IMR-90 (cell line): ENCODE measurements at regions not wholly inside any gene's neighbourhood (a gene's known extent, or its start where the extent isn't known, plus 50 kb on each side); places are given as distances from the start of the nearest gene placed in this dataset.

Experiments used
- ATAC-seq: fragments of 200-7000 bp; cut with Tn5 transposase; 2 replicates; pipeline ENCODE4 v1.9.1; 2020; ENCODE audit warnings: low read depth, mild to moderate bottlenecking, moderate library complexity
- BruUV-seq: library from RNA; stranded (reverse); fragments of 400-500 nt; replicated peaks from 2 replicates; lab custom pipeline; 2021; lab: Mats Ljungman, UMichigan
- CTCF ChIA-PET: fragments of 300-600 bp; formaldehyde crosslinking; extraction: SDS; loops from one replicate; lab custom pipeline; 2021; ENCODE audit warnings: antibody characterized with exemption; lab: Yijun Ruan, JAX
- POLR2A ChIA-PET: fragments of 300-600 bp; sonication (Branson Sonifier 250); formaldehyde crosslinking; loops from one replicate; lab custom pipeline; 2022; ENCODE audit warnings: antibody characterized with exemption; ENCODE audit not compliant: unreplicated experiment; lab: Charles Lee
- DNase-seq: peaks from one replicate; pipeline ENCODE4 v3.0.0; 2013
- H2AFZ ChIP-seq: replicated peaks from 2 replicates; pipeline ENCODE3; 2013; ENCODE audit warnings: low read length, mild to moderate bottlenecking; ENCODE audit not compliant: poor library complexity
- H2AK5ac ChIP-seq: 2 replicates; pipeline ENCODE4 v1.6.1; 2013; ENCODE audit warnings: low read depth, low read length, inconsistent platforms
- H2AK9ac ChIP-seq: replicated peaks from 2 replicates; pipeline ENCODE3; 2013; ENCODE audit warnings: mild to moderate bottlenecking, low read depth, low read length, moderate library complexity; ENCODE audit not compliant: poor library complexity
- H2BK120ac ChIP-seq: 2 replicates; pipeline ENCODE4 v1.6.1; 2013; ENCODE audit warnings: low read depth, low read length, inconsistent platforms
- H2BK15ac ChIP-seq: 3 replicates; pipeline ENCODE4 v1.6.1; 2013; ENCODE audit warnings: low read depth, low read length, inconsistent platforms
- H2BK20ac ChIP-seq: 2 replicates; pipeline ENCODE4 v1.6.1; 2013; ENCODE audit warnings: low read depth, mild to moderate bottlenecking, inconsistent platforms, low read length, moderate library complexity
- H2BK5ac ChIP-seq: 2 replicates; pipeline ENCODE4 v1.6.1; 2013; ENCODE audit warnings: mild to moderate bottlenecking, low read depth, low read length, inconsistent platforms; ENCODE audit not compliant: poor library complexity, severe bottlenecking
- H3K14ac ChIP-seq: replicated peaks from 2 replicates; pipeline ENCODE4 v1.6.1; 2013; ENCODE audit warnings: low read depth, low read length, inconsistent platforms
- H3K18ac ChIP-seq: 2 replicates; pipeline ENCODE4 v1.6.1; 2013; ENCODE audit warnings: low read depth, low read length, control low read depth
- H3K23ac ChIP-seq: 2 replicates; pipeline ENCODE4 v1.6.1; 2013; ENCODE audit warnings: low read depth, low read length, inconsistent platforms
- H3K27ac ChIP-seq: 2 replicates; pipeline ENCODE4 v1.5.1; 2013; ENCODE audit warnings: mild to moderate bottlenecking, control low read depth, low read length; ENCODE audit not compliant: insufficient read depth
- H3K27me3 ChIP-seq: 2 replicates; pipeline ENCODE4 v1.6.1; 2013; ENCODE audit warnings: low read length; ENCODE audit not compliant: control insufficient read depth, insufficient read depth
- H3K36me3 ChIP-seq: 2 replicates; pipeline ENCODE4 v1.6.1; 2013; ENCODE audit warnings: low read length, mixed read lengths; ENCODE audit not compliant: control insufficient read depth, insufficient read depth
- H3K4ac ChIP-seq: 2 replicates; pipeline ENCODE4 v1.6.1; 2013; ENCODE audit warnings: low read depth, low read length, inconsistent platforms
- H3K4me1 ChIP-seq: 2 replicates; pipeline ENCODE4 v1.6.1; 2013; ENCODE audit warnings: low read length, mixed read lengths; ENCODE audit not compliant: control insufficient read depth, insufficient read depth
- H3K4me2 ChIP-seq: 2 replicates; pipeline ENCODE4 v1.6.1; 2013; ENCODE audit warnings: low read depth, mild to moderate bottlenecking, control low read depth, low read length, moderate library complexity
- H3K4me3 ChIP-seq: 2 replicates; pipeline ENCODE4 v1.5.1; 2013; ENCODE audit warnings: low read depth, mild to moderate bottlenecking, control low read depth, low read length, moderate library complexity; ENCODE audit not compliant: insufficient read depth
- H3K56ac ChIP-seq: 2 replicates; pipeline ENCODE4 v1.6.1; 2013; ENCODE audit warnings: low read length, inconsistent platforms; ENCODE audit not compliant: insufficient read depth; ENCODE audit errors: extremely low read depth
- H3K79me1 ChIP-seq, 2 experiments: 2 replicates each; pipeline ENCODE4 v1.6.1; 2013; ENCODE audit warnings: low read length in 2 of 2, inconsistent platforms in 1 of 2, low read depth in 1 of 2
- H3K9ac ChIP-seq: 2 replicates; pipeline ENCODE4 v1.6.1; 2013; ENCODE audit warnings: low read depth, low read length, control low read depth
- H3K9me1 ChIP-seq: 2 replicates; pipeline ENCODE4 v1.6.1; 2013; ENCODE audit warnings: low read length, inconsistent platforms; ENCODE audit not compliant: insufficient read depth
- H3K9me3 ChIP-seq: 2 replicates; pipeline ENCODE4 v1.6.1; 2013; ENCODE audit warnings: low read length; ENCODE audit not compliant: control insufficient read depth, insufficient read depth
- H4K20me1 ChIP-seq: 2 replicates; pipeline ENCODE4 v1.6.1; 2013; ENCODE audit warnings: low read length, inconsistent platforms; ENCODE audit not compliant: insufficient read depth
- H4K5ac ChIP-seq: 2 replicates; pipeline ENCODE4 v1.6.1; 2013; ENCODE audit warnings: mild to moderate bottlenecking, low read depth, low read length, control low read depth
- H4K8ac ChIP-seq, 2 experiments: 2 replicates each; pipeline ENCODE4 v1.6.1; 2013; ENCODE audit warnings: low read depth in 2 of 2, low read length in 2 of 2, control low read depth in 1 of 2, inconsistent platforms in 1 of 2
- H4K91ac ChIP-seq: 2 replicates; pipeline ENCODE4 v1.6.1; 2013; ENCODE audit warnings: low read depth, low read length, inconsistent platforms; ENCODE audit not compliant: insufficient read depth
- RCOR1 ChIP-seq: IDR thresholded peaks from 2 replicates; pipeline ENCODE4 v1.6.1; 2012; ENCODE audit warnings: mild to moderate bottlenecking, low read length, improper control_type of control experiment; ENCODE audit not compliant: insufficient replicate concordance
- WGBS, 2 experiments: methylation state at CpG; one replicate each; pipeline versions ENCODE4 v1.1.5 to v1.1.7; 2013; ENCODE audit warnings: missing lambda C conversion rate in 2 of 2; ENCODE audit not compliant: insufficient read length in 1 of 2; ENCODE audit errors: extremely low coverage in 2 of 2; 5-methylcytosine and 5-hydroxymethylcytosine counted together
- dilution Hi-C: fragments of 300-500 bp; cut with HindIII; formaldehyde crosslinking; loops from one replicate; pipeline ENCODE4 v1.14.3; 2018; ENCODE audit warnings: low sequenced_read_pairs; ENCODE audit not compliant: unreplicated experiment
- in situ Hi-C: fragments of 300-500 bp; cut with MboI; formaldehyde crosslinking; loops from 3 replicates; pipeline ENCODE4 v1.14.3; 2019; ENCODE audit warnings: low sequenced_read_pairs, inconsistent platforms, mixed read lengths
- intact Hi-C: fragments of 100-400 bp; cut with micrococcal nuclease; formaldehyde crosslinking; loops from 2 replicates; pipeline ENCODE4 v1.10.0; 2022

- no peak overlapping the region for H2BK120ac ChIP-seq
- intact Hi-C loops = no loop called here
- in situ Hi-C loops = no loop called here
- H2BK20ac ChIP-seq = no peak overlapping the region
- H2BK15ac ChIP-seq = no peak overlapping the region
- H2BK5ac ChIP-seq = no peak overlapping the region
- no peak for ATAC-seq
- H4K20me1 ChIP-seq = no peaks in the 10 kb centered on the region
- dilution Hi-C loops = no loop called here
- no peak overlapping the region for H3K14ac ChIP-seq
- H3K4me3 ChIP-seq = no peak overlapping the region
- TF ChIP-seq RCOR1 = no peak
- H4K5ac ChIP-seq = no peak overlapping the region
- no peak for DNase-seq
- no peak overlapping the region for H3K23ac ChIP-seq
- no peak overlapping the region for H2AK5ac ChIP-seq
- H3K4ac ChIP-seq = no peak overlapping the region
- no peaks in the 10 kb centered on the region for H3K4me1 ChIP-seq
- H3K36me3 ChIP-seq = no peaks in the 10 kb centered on the region
- no CpG with 5 or more reads among the region's 7 CpGs for WGBS, 2 experiments
- H3K27ac ChIP-seq = no peak overlapping the region
- H3K27me3 ChIP-seq = peaks cover 67% of the 10 kb centered on the region
- H3K9me1 ChIP-seq = no peaks in the 10 kb centered on the region; the same call in 1 of the 2 replicates
- H3K79me1 ChIP-seq = no peaks in the 10 kb centered on the region
- no peak overlapping the region for H3K4me2 ChIP-seq
- POLR2A ChIA-PET = no interaction called here
- no peak overlapping the region for H3K18ac ChIP-seq
- no peak overlapping the region for H4K91ac ChIP-seq
- no peak overlapping the region for H4K8ac ChIP-seq
- no peak overlapping the region for H3K9ac ChIP-seq
- H3K56ac ChIP-seq = no peak overlapping the region
- no TSS peak for BruUV-seq
- H2AK9ac ChIP-seq = no peak overlapping the region
- no peak overlapping the region for H2AFZ ChIP-seq
- CTCF ChIA-PET = interaction anchor here (0.6 kb wide), 1 partner anchor 139 kb away, joined by 3 read pairs; no protein-coding TSS in a partner anchor
- peaks cover 2% of the 10 kb centered on the region; the same call in 1 of the 2 replicates for H3K9me3 ChIP-seq
Observed at GRCh38 chr15:73812806-73813465, 59.8 kb upstream of the INSYN1 start.
